Skeletal muscle satellite cell (primary cell): ENCODE measurements at regions not wholly inside any gene's neighbourhood (a gene's known extent, or its start where the extent isn't known, plus 50 kb on each side); places are given as distances from the start of the nearest gene placed in this dataset.
"Not testable (repeated sequence)": the region's sequence is repeated elsewhere in the genome, so short reads cannot be mapped to it uniquely, and the experiment has no call there.

ENCODE experiments used
- H3K27me3 ChIP-seq: 2 replicates; pipeline ENCODE4 v1.7.0; 2013; ENCODE audit warnings: low read length; ENCODE audit not compliant: control insufficient read depth, insufficient read depth
- H3K36me3 ChIP-seq: 2 replicates; pipeline ENCODE4 v1.7.0; 2013; ENCODE audit warnings: mild to moderate bottlenecking, control low read depth, low read length; ENCODE audit not compliant: insufficient read depth
- H3K4me1 ChIP-seq: 2 replicates; pipeline ENCODE4 v1.7.0; 2013; ENCODE audit warnings: low read length; ENCODE audit not compliant: control insufficient read depth, insufficient read depth
- H3K4me2 ChIP-seq: 2 replicates; pipeline ENCODE4 v1.7.0; 2013; ENCODE audit warnings: mild to moderate bottlenecking, low read length
- H3K4me3 ChIP-seq: 2 replicates; pipeline ENCODE4 v1.7.0; 2013; ENCODE audit warnings: low read length
- H3K9ac ChIP-seq: 2 replicates; pipeline ENCODE4 v1.7.0; 2013; ENCODE audit warnings: mild to moderate bottlenecking, low read depth, low read length, moderate library complexity
- H3K9me3 ChIP-seq: replicated peaks from 2 replicates; pipeline ENCODE4 v1.7.0; 2013; ENCODE audit warnings: mild to moderate bottlenecking, control low read depth, low read length

GRCh38 chr10:9824631-9825071 is 1193.0 kb upstream of the CELF2 start:
- Histone ChIP-seq H3K4me1 (peaks cover 4% of the 10 kb centered on the region), H3K27me3 (no peaks in the 10 kb centered on the region), H3K9ac (no peak overlapping the region), H3K4me2 (no peak overlapping the region), H3K36me3 (no peaks in the 10 kb centered on the region), H3K4me3 (no peak overlapping the region), H3K9me3 (no peaks in the 10 kb centered on the region)

- Histone ChIP-seq H3K9ac (no peak overlapping the region), H3K4me2 (no peak overlapping the region), H3K4me3 (no peak overlapping the region), H3K27me3 (no peaks in the 10 kb centered on the region), H3K4me1 (peaks cover 4% of the 10 kb centered on the region), H3K9me3 (no peaks in the 10 kb centered on the region), H3K36me3 (no peaks in the 10 kb centered on the region)
Measured at GRCh38 chr10:9825491-9826018, 1192.1 kb upstream of the CELF2 start.

- no peak overlapping the region for H3K9ac ChIP-seq
- no peaks in the 10 kb centered on the region for H3K27me3 ChIP-seq
- no peaks in the 10 kb centered on the region for H3K36me3 ChIP-seq
- no peaks in the 10 kb centered on the region for H3K9me3 ChIP-seq
- peaks cover 4% of the 10 kb centered on the region for H3K4me1 ChIP-seq
- H3K4me3 ChIP-seq: no peak overlapping the region
- no peak overlapping the region for H3K4me2 ChIP-seq
Measured at GRCh38 chr10:9828110-9828509, 1189.6 kb upstream of the CELF2 start.

GRCh38 chr10:9833942-9834341 is 1183.7 kb upstream of the CELF2 start:
- Histone ChIP-seq H3K36me3 (no peaks in the 10 kb centered on the region), H3K27me3 (no peaks in the 10 kb centered on the region), H3K9me3 (no peaks in the 10 kb centered on the region), H3K9ac (no peak overlapping the region), H3K4me2 (no peak overlapping the region), H3K4me1 (no peaks in the 10 kb centered on the region), H3K4me3 (no peak overlapping the region)

GRCh38 chr10:9834434-9834833 is 1183.2 kb upstream of the CELF2 start:
- H3K4me2 ChIP-seq: no peak overlapping the region
- H3K4me3 ChIP-seq: no peak overlapping the region
- H3K36me3 ChIP-seq: no peaks in the 10 kb centered on the region
- H3K4me1 ChIP-seq: no peaks in the 10 kb centered on the region
- no peak overlapping the region for H3K9ac ChIP-seq
- H3K27me3 ChIP-seq: no peaks in the 10 kb centered on the region
- no peaks in the 10 kb centered on the region for H3K9me3 ChIP-seq

- H3K36me3 ChIP-seq: no peaks in the 10 kb centered on the region
- H3K9me3 ChIP-seq: no peaks in the 10 kb centered on the region
- no peak overlapping the region for H3K9ac ChIP-seq
- no peak overlapping the region for H3K4me2 ChIP-seq
- H3K27me3 ChIP-seq: no peaks in the 10 kb centered on the region
- H3K4me3 ChIP-seq: no peak overlapping the region
- no peaks in the 10 kb centered on the region for H3K4me1 ChIP-seq
Measured at GRCh38 chr10:9845075-9845474, 1172.6 kb upstream of the CELF2 start.

- Histone ChIP-seq H3K9me3 (peaks cover 3% of the 10 kb centered on the region), H3K4me2 (no peak overlapping the region), H3K4me3 (no peak overlapping the region), H3K9ac (no peak overlapping the region), H3K36me3 (no peaks in the 10 kb centered on the region), H3K27me3 (no peaks in the 10 kb centered on the region), H3K4me1 (no peaks in the 10 kb centered on the region)
Measured at GRCh38 chr10:9848278-9848677, 1169.4 kb upstream of the CELF2 start.

- H3K4me1 ChIP-seq: no peaks in the 10 kb centered on the region
- no peaks in the 10 kb centered on the region for H3K27me3 ChIP-seq
- no peak overlapping the region for H3K9ac ChIP-seq
- no peaks in the 10 kb centered on the region for H3K36me3 ChIP-seq
- peaks cover 3% of the 10 kb centered on the region for H3K9me3 ChIP-seq
- H3K4me3 ChIP-seq: no peak overlapping the region
- H3K4me2 ChIP-seq: no peak overlapping the region
Measured at GRCh38 chr10:9848981-9849380, 1168.7 kb upstream of the CELF2 start.

- Histone ChIP-seq H3K4me1 (no peaks in the 10 kb centered on the region), H3K36me3 (no peaks in the 10 kb centered on the region), H3K9me3 (peaks cover 3% of the 10 kb centered on the region), H3K27me3 (no peaks in the 10 kb centered on the region), H3K4me2 (no peak overlapping the region), H3K4me3 (no peak overlapping the region), H3K9ac (no peak overlapping the region)
Measured at GRCh38 chr10:9850415-9850814, 1167.3 kb upstream of the CELF2 start.

- no peaks in the 10 kb centered on the region for H3K4me1 ChIP-seq
- peaks cover 3% of the 10 kb centered on the region for H3K9me3 ChIP-seq
- no peaks in the 10 kb centered on the region for H3K36me3 ChIP-seq
- no peak overlapping the region for H3K9ac ChIP-seq
- H3K4me3 ChIP-seq: no peak overlapping the region
- H3K27me3 ChIP-seq: no peaks in the 10 kb centered on the region
- H3K4me2 ChIP-seq: no peak overlapping the region
Measured at GRCh38 chr10:9851808-9852207, 1165.9 kb upstream of the CELF2 start.

GRCh38 chr10:9853405-9854355 is 1164.0 kb upstream of the CELF2 start:
- Histone ChIP-seq H3K9me3 (peaks cover 3% of the 10 kb centered on the region), H3K4me1 (peaks cover 2% of the 10 kb centered on the region), H3K4me3 (no peak overlapping the region), H3K4me2 (no peak overlapping the region), H3K36me3 (no peaks in the 10 kb centered on the region), H3K9ac (no peak overlapping the region), H3K27me3 (no peaks in the 10 kb centered on the region)

- H3K4me3 ChIP-seq, H3K9me3 ChIP-seq, H3K4me2 ChIP-seq, H3K4me1 ChIP-seq, H3K36me3 ChIP-seq, H3K27me3 ChIP-seq, H3K9ac ChIP-seq: not testable (repeated sequence)
Measured at GRCh38 chr10:9855451-9855850, 1162.2 kb upstream of the CELF2 start.
